ENCODE measurements at regions not wholly inside any gene's neighbourhood (a gene's known extent, or its start where the extent isn't known, plus 50 kb on each side); places are given as distances from the start of the nearest gene placed in this dataset.

GRCh38 chr7:86949052-86949778 is 110.2 kb downstream of the ELAPOR2 start:
- no peaks in the 10 kb centered on the region for H3K4me1 ChIP-seq (ENCODE audit: control insufficient read depth, insufficient read depth, low read length)
- no peak overlapping the region for H3K9ac ChIP-seq (ENCODE audit: low read length in 2 of 2)
- H3K4me3 ChIP-seq (ENCODE audit: low read length in 2 of 2) = no peak overlapping the region
- H3K27me3 ChIP-seq (ENCODE audit: control insufficient read depth in 1 of 2, insufficient read depth in 2 of 2, low read length in 2 of 2) = no peaks in the 10 kb centered on the region
- H3K36me3 ChIP-seq (ENCODE audit: control insufficient read depth in 2 of 2, insufficient read depth in 2 of 2, low read length in 2 of 2) = no peaks in the 10 kb centered on the region
- no peak overlapping the region for H3K27ac ChIP-seq (ENCODE audit: low read length)
- H3K9me3 ChIP-seq (ENCODE audit: control insufficient read depth in 2 of 2, low read length in 2 of 2) = no peaks in the 10 kb centered on the region

- no peaks in the 10 kb centered on the region for H3K9me3 ChIP-seq (ENCODE audit: control insufficient read depth in 2 of 2, low read length in 2 of 2)
- H3K4me3 ChIP-seq (ENCODE audit: low read length in 2 of 2) = no peak overlapping the region
- H3K9ac ChIP-seq (ENCODE audit: low read length in 2 of 2) = no peak overlapping the region
- H3K27ac ChIP-seq (ENCODE audit: low read length) = no peak overlapping the region
- no peaks in the 10 kb centered on the region for H3K36me3 ChIP-seq (ENCODE audit: control insufficient read depth in 2 of 2, insufficient read depth in 2 of 2, low read length in 2 of 2)
- no peaks in the 10 kb centered on the region for H3K27me3 ChIP-seq (ENCODE audit: control insufficient read depth in 1 of 2, insufficient read depth in 2 of 2, low read length in 2 of 2)
- H3K4me1 ChIP-seq (ENCODE audit: control insufficient read depth, insufficient read depth, low read length) = no peaks in the 10 kb centered on the region
Measured at GRCh38 chr7:86947929-86948328, 111.5 kb downstream of the ELAPOR2 start.

- Histone ChIP-seq H3K4me3 (ENCODE audit: low read length in 2 of 2) (no peak overlapping the region), H3K27ac (ENCODE audit: low read length) (no peak overlapping the region), H3K9ac (ENCODE audit: low read length in 2 of 2) (no peak overlapping the region), H3K9me3 (ENCODE audit: control insufficient read depth in 2 of 2, low read length in 2 of 2) (no peaks in the 10 kb centered on the region), H3K4me1 (ENCODE audit: control insufficient read depth, insufficient read depth, low read length) (no peaks in the 10 kb centered on the region), H3K27me3 (ENCODE audit: control insufficient read depth in 1 of 2, insufficient read depth in 2 of 2, low read length in 2 of 2) (no peaks in the 10 kb centered on the region), H3K36me3 (ENCODE audit: control insufficient read depth in 2 of 2, insufficient read depth in 2 of 2, low read length in 2 of 2) (no peaks in the 10 kb centered on the region)
Measured at GRCh38 chr7:86943447-86943846, 116.0 kb downstream of the ELAPOR2 start.

- Histone ChIP-seq H3K27ac (ENCODE audit: low read length) (no peak overlapping the region), H3K9ac (ENCODE audit: low read length in 2 of 2) (no peak overlapping the region), H3K9me3 (ENCODE audit: control insufficient read depth in 2 of 2, low read length in 2 of 2) (no peaks in the 10 kb centered on the region), H3K4me1 (ENCODE audit: control insufficient read depth, insufficient read depth, low read length) (no peaks in the 10 kb centered on the region), H3K4me3 (ENCODE audit: low read length in 2 of 2) (no peak overlapping the region), H3K27me3 (ENCODE audit: control insufficient read depth in 1 of 2, insufficient read depth in 2 of 2, low read length in 2 of 2) (no peaks in the 10 kb centered on the region), H3K36me3 (ENCODE audit: control insufficient read depth in 2 of 2, insufficient read depth in 2 of 2, low read length in 2 of 2) (no peaks in the 10 kb centered on the region)
Measured at GRCh38 chr7:86942995-86943394, 116.5 kb downstream of the ELAPOR2 start.

- Histone ChIP-seq H3K27me3 (ENCODE audit: control insufficient read depth in 1 of 2, insufficient read depth in 2 of 2, low read length in 2 of 2) (no peaks in the 10 kb centered on the region), H3K4me1 (ENCODE audit: control insufficient read depth, insufficient read depth, low read length) (no peaks in the 10 kb centered on the region), H3K27ac (ENCODE audit: low read length) (no peak overlapping the region), H3K9me3 (ENCODE audit: control insufficient read depth in 2 of 2, low read length in 2 of 2) (no peaks in the 10 kb centered on the region), H3K36me3 (ENCODE audit: control insufficient read depth in 2 of 2, insufficient read depth in 2 of 2, low read length in 2 of 2) (no peaks in the 10 kb centered on the region), H3K4me3 (ENCODE audit: low read length in 2 of 2) (no peak overlapping the region), H3K9ac (ENCODE audit: low read length in 2 of 2) (no peak overlapping the region)
Measured at GRCh38 chr7:86942081-86942480, 117.4 kb downstream of the ELAPOR2 start.

GRCh38 chr7:86939197-86939814 is 120.1 kb downstream of the ELAPOR2 start:
- Histone ChIP-seq H3K27me3 (ENCODE audit: control insufficient read depth in 1 of 2, insufficient read depth in 2 of 2, low read length in 2 of 2) (no peaks in the 10 kb centered on the region), H3K27ac (ENCODE audit: low read length) (no peak overlapping the region), H3K9ac (ENCODE audit: low read length in 2 of 2) (no peak overlapping the region), H3K4me1 (ENCODE audit: control insufficient read depth, insufficient read depth, low read length) (no peaks in the 10 kb centered on the region), H3K36me3 (ENCODE audit: control insufficient read depth in 2 of 2, insufficient read depth in 2 of 2, low read length in 2 of 2) (no peaks in the 10 kb centered on the region), H3K9me3 (ENCODE audit: control insufficient read depth in 2 of 2, low read length in 2 of 2) (no peaks in the 10 kb centered on the region), H3K4me3 (ENCODE audit: low read length in 2 of 2) (no peak overlapping the region)

- no peak overlapping the region for H3K9ac ChIP-seq (ENCODE audit: low read length in 2 of 2)
- H3K27me3 ChIP-seq (ENCODE audit: control insufficient read depth in 1 of 2, insufficient read depth in 2 of 2, low read length in 2 of 2) = no peaks in the 10 kb centered on the region
- H3K4me1 ChIP-seq (ENCODE audit: control insufficient read depth, insufficient read depth, low read length) = no peaks in the 10 kb centered on the region
- H3K9me3 ChIP-seq (ENCODE audit: control insufficient read depth in 2 of 2, low read length in 2 of 2) = no peaks in the 10 kb centered on the region
- H3K4me3 ChIP-seq (ENCODE audit: low read length in 2 of 2) = no peak overlapping the region
- H3K36me3 ChIP-seq (ENCODE audit: control insufficient read depth in 2 of 2, insufficient read depth in 2 of 2, low read length in 2 of 2) = no peaks in the 10 kb centered on the region
- H3K27ac ChIP-seq (ENCODE audit: low read length) = no peak overlapping the region
Measured at GRCh38 chr7:86937363-86937878, 122.0 kb downstream of the ELAPOR2 start.

GRCh38 chr7:86933295-86933845 is 126.1 kb downstream of the ELAPOR2 start:
- no peaks in the 10 kb centered on the region for H3K4me1 ChIP-seq (ENCODE audit: control insufficient read depth, insufficient read depth, low read length)
- H3K27ac ChIP-seq (ENCODE audit: low read length) = no peak overlapping the region
- H3K27me3 ChIP-seq (ENCODE audit: control insufficient read depth in 1 of 2, insufficient read depth in 2 of 2, low read length in 2 of 2) = no peaks in the 10 kb centered on the region
- H3K9me3 ChIP-seq (ENCODE audit: control insufficient read depth in 2 of 2, low read length in 2 of 2) = no peaks in the 10 kb centered on the region
- H3K36me3 ChIP-seq (ENCODE audit: control insufficient read depth in 2 of 2, insufficient read depth in 2 of 2, low read length in 2 of 2) = no peaks in the 10 kb centered on the region
- no peak overlapping the region for H3K9ac ChIP-seq (ENCODE audit: low read length in 2 of 2)
- no peak overlapping the region for H3K4me3 ChIP-seq (ENCODE audit: low read length in 2 of 2)

- H3K9me3 ChIP-seq (ENCODE audit: control insufficient read depth in 2 of 2, low read length in 2 of 2) = no peaks in the 10 kb centered on the region
- no peak overlapping the region for H3K4me3 ChIP-seq (ENCODE audit: low read length in 2 of 2)
- no peak overlapping the region for H3K27ac ChIP-seq (ENCODE audit: low read length)
- H3K9ac ChIP-seq (ENCODE audit: low read length in 2 of 2) = no peak overlapping the region
- H3K4me1 ChIP-seq (ENCODE audit: control insufficient read depth, insufficient read depth, low read length) = no peaks in the 10 kb centered on the region
- no peaks in the 10 kb centered on the region for H3K36me3 ChIP-seq (ENCODE audit: control insufficient read depth in 2 of 2, insufficient read depth in 2 of 2, low read length in 2 of 2)
- H3K27me3 ChIP-seq (ENCODE audit: control insufficient read depth in 1 of 2, insufficient read depth in 2 of 2, low read length in 2 of 2) = no peaks in the 10 kb centered on the region
Measured at GRCh38 chr7:86932038-86932512, 127.4 kb downstream of the ELAPOR2 start.

- H3K9ac ChIP-seq (ENCODE audit: low read length in 2 of 2) = no peak overlapping the region
- no peaks in the 10 kb centered on the region for H3K27me3 ChIP-seq (ENCODE audit: control insufficient read depth in 1 of 2, insufficient read depth in 2 of 2, low read length in 2 of 2)
- H3K27ac ChIP-seq (ENCODE audit: low read length) = no peak overlapping the region
- H3K4me3 ChIP-seq (ENCODE audit: low read length in 2 of 2) = no peak overlapping the region
- no peaks in the 10 kb centered on the region for H3K9me3 ChIP-seq (ENCODE audit: control insufficient read depth in 2 of 2, low read length in 2 of 2)
- no peaks in the 10 kb centered on the region for H3K4me1 ChIP-seq (ENCODE audit: control insufficient read depth, insufficient read depth, low read length)
- no peaks in the 10 kb centered on the region for H3K36me3 ChIP-seq (ENCODE audit: control insufficient read depth in 2 of 2, insufficient read depth in 2 of 2, low read length in 2 of 2)
Measured at GRCh38 chr7:86931439-86931838, 128.0 kb downstream of the ELAPOR2 start.

Data from stomach smooth muscle (tissue), 2 donors.